ENCODE measurements at regions not wholly inside any gene's neighbourhood (a gene's known extent, or its start where the extent isn't known, plus 50 kb on each side); places are given as distances from the start of the nearest gene placed in this dataset.
"Not testable (repeated sequence)": the region's sequence is repeated elsewhere in the genome, so short reads cannot be mapped to it uniquely, and the experiment has no call there.

DNA sequence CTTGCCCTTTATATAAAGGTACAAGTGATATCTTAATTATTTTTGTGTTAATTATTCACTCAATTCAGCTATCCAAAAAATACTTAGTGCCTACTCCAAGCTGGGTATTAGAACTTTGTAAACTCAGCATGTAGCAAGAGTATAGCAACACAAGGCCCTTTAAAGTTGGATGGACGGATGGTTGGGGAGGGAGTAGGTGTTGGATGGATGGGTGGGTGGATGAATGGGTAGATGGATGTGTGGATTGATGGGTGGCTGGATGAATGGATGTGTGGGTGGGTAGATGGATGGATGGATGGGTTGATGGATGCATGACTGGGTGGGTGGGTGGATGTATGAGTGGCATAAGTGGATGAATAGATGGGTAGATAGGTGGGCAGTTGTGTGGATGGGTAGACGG, 211.5 kb downstream of the BANP start:
- DNase-seq (ENCODE audit: low read depth, low spot score), result not testable (repeated sequence)

DNA sequence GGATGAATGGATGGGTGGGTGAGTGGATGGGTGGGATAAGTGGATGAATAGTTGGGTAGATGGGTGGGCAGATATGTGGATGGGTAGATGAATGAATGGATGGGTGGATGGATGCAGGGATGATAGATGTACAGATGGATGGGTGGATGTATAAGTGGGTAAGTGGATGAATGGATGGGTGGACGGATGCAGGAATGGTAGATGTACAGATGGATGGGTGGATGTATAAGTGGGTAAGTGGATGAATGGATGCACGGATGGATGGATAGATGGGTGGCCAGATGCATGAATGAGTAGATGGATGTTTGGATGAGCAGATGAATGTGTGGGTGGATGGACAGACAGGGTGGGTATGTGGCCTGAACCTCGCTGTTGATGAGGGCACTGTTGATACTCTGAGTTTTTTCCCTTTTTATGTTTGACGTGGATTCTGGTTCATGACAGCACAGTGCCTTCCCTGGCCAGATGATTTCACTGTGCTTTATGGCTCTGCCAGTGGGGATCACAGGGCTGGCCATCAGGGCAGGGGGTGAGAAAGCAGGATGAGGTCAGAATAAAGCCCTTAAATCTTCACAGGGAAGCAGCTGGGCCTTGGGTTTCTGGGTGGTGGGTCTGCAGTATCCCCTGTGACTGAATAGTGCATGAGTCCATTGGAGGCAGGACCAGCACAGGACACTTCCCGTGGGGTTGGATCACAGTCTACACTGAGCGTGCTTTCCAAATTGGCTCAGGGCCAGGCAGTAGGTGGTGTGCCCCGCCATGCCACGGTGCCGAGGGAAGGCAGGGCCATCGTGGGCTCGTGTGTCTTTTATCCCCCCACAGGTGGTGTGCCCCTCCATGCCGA, 213.2 kb downstream of the BANP start:
- not testable (repeated sequence) for DNase-seq (ENCODE audit: low read depth, low spot score)

GRCh38 chr16:88165040-88165544, 213.9 kb downstream of the BANP start:
- DNase-seq (ENCODE audit: low read depth, low spot score), result not testable (repeated sequence)

- DNase-seq (ENCODE audit: low read depth, low spot score), result not testable (repeated sequence)
Observed at GRCh38 chr16:88165683-88166082, 214.4 kb downstream of the BANP start.

DNA sequence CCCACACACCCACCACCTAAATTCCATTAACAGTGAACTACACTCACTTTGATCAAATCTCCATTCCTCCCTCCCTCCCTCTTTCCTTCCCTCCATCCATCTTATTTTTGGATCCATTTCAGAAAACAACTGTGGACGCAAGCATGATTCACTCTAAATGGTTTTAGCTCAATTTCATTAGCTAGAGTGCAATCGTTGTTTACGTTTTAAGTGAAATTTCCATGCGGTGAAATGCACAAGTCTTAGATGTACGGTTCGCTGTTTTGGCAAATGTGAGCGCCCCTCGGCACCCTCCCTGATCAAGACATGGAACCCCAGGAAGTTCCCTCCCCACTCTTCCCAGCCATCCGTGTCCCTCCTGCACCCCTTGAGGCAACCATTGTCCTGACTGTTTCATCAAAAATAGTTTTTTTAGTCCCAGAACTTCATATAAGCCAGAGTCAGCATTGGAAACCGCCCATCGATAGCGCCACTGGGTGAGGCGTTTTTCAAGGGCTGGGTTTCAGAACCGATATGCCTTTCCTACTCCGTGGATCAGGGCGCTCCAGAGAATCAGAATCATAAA, 215.1 kb downstream of the BANP start:
- not testable (repeated sequence) for DNase-seq (ENCODE audit: low read depth, low spot score)

GRCh38 chr16:88167798-88168556, 214.8 kb upstream of the ZNF469 start:
- DNase-seq (ENCODE audit: low read depth, low spot score), result not testable (repeated sequence)

DNA sequence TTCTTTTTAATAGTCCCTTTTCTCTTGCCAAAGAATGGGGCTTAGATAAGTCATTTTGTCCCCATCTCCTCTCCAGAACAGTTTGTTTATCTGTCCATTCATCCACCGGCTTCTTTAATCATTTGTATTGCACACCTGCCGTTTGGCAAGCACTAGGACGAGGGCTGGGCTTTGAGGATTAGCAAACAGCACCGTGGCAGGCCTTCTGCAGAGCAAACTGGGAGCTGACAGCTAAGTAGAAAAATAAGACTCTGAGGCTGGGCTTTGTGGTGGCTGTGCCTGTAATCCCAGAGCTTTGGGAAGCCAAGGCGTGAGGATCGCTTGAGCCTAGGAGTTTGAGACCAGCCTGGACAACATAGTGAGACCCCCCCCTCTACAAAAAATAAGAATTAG, 214.2 kb upstream of the ZNF469 start:
- not testable (repeated sequence) for DNase-seq (ENCODE audit: low read depth, low spot score)

GRCh38 chr16:88169136-88169830, 213.5 kb upstream of the ZNF469 start:
- DNase-seq (ENCODE audit: low read depth, low spot score), result not testable (repeated sequence)

DNA sequence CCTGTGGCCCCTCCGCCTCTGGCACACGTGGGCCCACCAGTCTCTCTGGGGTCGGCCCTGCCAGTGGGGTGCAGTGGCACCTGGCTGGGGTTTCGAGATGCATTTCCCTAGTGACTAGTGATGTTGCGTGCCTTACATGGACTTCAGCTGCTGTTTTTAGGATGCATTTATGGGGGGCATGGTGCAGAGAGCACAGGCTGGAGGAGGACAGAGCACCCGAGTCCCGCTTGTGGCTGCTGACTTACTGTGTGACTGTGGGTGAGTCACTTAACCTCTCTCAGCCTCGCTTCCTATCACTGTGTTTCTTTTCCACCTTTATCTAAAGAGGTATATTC, 213.0 kb upstream of the ZNF469 start:
- not testable (repeated sequence) for DNase-seq (ENCODE audit: low read depth, low spot score)

- DNase-seq (ENCODE audit: low read depth, low spot score), result no peak
Observed at GRCh38 chr16:88170528-88170991, 212.2 kb upstream of the ZNF469 start.

DNA sequence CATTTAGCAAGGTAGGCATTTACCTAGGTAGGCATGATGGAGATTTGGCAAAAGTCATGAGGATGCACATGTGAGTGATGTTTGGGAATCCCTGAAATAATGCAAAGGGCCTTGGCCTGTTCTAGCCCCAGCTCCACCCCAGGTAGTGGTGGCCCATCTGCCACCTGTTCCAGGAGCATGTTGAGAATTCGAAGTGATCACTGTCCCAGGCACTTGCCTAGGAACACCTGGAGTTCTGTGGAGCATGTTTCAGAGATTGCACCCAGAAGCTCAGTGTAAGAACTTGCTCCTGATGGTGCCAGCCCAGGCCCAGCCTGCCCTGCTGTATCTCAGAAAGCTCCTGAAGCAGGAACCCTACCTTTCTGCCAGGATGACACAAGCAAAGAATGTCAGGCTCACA, 211.6 kb upstream of the ZNF469 start:
- not testable (repeated sequence) for DNase-seq (ENCODE audit: low read depth, low spot score)

GRCh38 chr16:88176184-88176583, 206.6 kb upstream of the ZNF469 start:
- not testable (repeated sequence) for DNase-seq (ENCODE audit: low read depth, low spot score)

GRCh38 chr16:88176591-88177180, 206.1 kb upstream of the ZNF469 start:
- DNase-seq (ENCODE audit: low read depth, low spot score), result not testable (repeated sequence)

- DNase-seq (ENCODE audit: low read depth, low spot score), result not testable (repeated sequence)
Observed at GRCh38 chr16:88178251-88178650, 204.5 kb upstream of the ZNF469 start.

DNA sequence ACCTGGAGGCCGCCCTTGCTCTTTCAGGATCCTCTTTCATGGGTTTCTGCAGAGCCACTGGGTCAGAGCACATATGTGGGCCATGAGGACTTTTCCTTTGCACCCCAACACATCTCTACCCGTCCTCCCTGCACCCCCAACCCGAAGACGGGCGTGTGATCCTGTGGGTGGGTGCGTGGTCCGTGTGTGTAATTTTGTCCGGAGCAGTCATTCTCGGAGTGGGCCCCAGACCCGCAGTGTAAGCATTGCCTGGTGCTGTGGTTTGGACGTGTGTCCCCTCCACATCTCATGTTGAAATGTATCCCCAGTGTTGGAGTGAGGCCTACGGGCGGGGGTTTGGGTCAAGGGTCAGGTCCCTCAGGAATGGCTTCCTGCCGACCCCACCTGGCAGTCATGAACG, 203.9 kb upstream of the ZNF469 start:
- DNase-seq (ENCODE audit: low read depth, low spot score), result not testable (repeated sequence)

GRCh38 chr16:88182967-88183881, 199.5 kb upstream of the ZNF469 start:
- not testable (repeated sequence) for DNase-seq (ENCODE audit: low read depth, low spot score)

GRCh38 chr16:88184053-88184452, 198.7 kb upstream of the ZNF469 start:
- not testable (repeated sequence) for DNase-seq (ENCODE audit: low read depth, low spot score)

DNA sequence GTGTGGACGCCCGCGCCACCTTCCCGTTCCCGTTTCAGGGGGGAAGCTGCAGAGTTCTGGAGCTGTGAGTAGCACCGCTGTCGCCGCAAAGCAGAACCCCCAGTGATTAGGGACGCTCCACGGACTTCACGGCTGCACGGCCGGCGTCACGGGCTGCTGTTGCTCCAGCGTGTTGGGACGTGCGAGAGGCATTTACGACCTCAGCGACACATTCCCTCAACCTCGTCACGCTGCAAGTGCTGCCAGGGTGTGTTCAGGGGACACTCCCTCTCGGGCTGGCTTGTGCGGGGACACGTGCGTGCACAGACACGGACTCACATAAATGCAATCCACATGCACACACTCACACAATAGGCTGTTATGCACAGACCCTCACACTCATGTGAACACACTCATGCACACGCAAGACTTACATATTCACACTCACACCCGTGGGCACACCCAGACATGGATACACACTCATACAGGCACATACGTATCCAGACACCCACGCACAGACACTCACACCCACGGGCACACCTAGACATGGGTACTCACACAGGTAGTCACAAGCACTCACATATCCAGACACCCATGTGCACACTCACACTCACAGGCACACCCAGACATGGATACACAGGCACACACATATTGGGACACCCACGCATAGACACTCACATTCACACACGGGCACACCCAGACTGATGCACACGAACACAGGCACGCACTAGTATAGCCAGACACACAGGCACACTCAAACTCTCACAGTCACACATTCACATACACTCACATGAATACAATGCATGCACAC, 198.0 kb upstream of the ZNF469 start:
- DNase-seq (ENCODE audit: low read depth, low spot score), result not testable (repeated sequence)

GRCh38 chr16:88185406-88185805, 197.4 kb upstream of the ZNF469 start:
- not testable (repeated sequence) for DNase-seq (ENCODE audit: low read depth, low spot score)
